IPS DF 6.9 (cell line): ENCODE measurements at regions not wholly inside any gene's neighbourhood (a gene's known extent, or its start where the extent isn't known, plus 50 kb on each side); places are given as distances from the start of the nearest gene placed in this dataset.

Experiments
- DNase-seq: peaks from one replicate; pipeline ENCODE4 v3.0.0-alpha.2; 2013; ENCODE audit warnings: low read depth, low spot score
- H3K27ac ChIP-seq: one replicate; pipeline ENCODE4 v1.5.1; 2013; ENCODE audit warnings: low read length, control low read depth
- H3K27me3 ChIP-seq: 2 replicates; pipeline ENCODE4 v1.6.1; 2013; ENCODE audit warnings: mild to moderate bottlenecking, low read length; ENCODE audit not compliant: control insufficient read depth, insufficient read depth
- H3K36me3 ChIP-seq: 2 replicates; pipeline ENCODE4 v1.6.1; 2013; ENCODE audit warnings: low read length; ENCODE audit not compliant: control insufficient read depth, insufficient read depth
- H3K4me1 ChIP-seq: 2 replicates; pipeline ENCODE4 v1.6.1; 2013; ENCODE audit warnings: low read length; ENCODE audit not compliant: control insufficient read depth, insufficient read depth
- H3K4me3 ChIP-seq: 2 replicates; pipeline ENCODE4 v1.5.1; 2013; ENCODE audit warnings: mild to moderate bottlenecking, low read length
- H3K9me3 ChIP-seq: 2 replicates; pipeline ENCODE4 v1.6.1; 2013; ENCODE audit warnings: low read length, inconsistent platforms; ENCODE audit not compliant: control insufficient read depth, insufficient read depth
- WGBS: extraction: QIAGEN DNeasy Blood & Tissue Kit; methylation state at CpG from one replicate; pipeline ENCODE4 v1.1.7; 2013; ENCODE audit warnings: mixed read lengths, missing lambda C conversion rate; ENCODE audit not compliant: insufficient read length, insufficient coverage; 5-methylcytosine and 5-hydroxymethylcytosine counted together

DNA sequence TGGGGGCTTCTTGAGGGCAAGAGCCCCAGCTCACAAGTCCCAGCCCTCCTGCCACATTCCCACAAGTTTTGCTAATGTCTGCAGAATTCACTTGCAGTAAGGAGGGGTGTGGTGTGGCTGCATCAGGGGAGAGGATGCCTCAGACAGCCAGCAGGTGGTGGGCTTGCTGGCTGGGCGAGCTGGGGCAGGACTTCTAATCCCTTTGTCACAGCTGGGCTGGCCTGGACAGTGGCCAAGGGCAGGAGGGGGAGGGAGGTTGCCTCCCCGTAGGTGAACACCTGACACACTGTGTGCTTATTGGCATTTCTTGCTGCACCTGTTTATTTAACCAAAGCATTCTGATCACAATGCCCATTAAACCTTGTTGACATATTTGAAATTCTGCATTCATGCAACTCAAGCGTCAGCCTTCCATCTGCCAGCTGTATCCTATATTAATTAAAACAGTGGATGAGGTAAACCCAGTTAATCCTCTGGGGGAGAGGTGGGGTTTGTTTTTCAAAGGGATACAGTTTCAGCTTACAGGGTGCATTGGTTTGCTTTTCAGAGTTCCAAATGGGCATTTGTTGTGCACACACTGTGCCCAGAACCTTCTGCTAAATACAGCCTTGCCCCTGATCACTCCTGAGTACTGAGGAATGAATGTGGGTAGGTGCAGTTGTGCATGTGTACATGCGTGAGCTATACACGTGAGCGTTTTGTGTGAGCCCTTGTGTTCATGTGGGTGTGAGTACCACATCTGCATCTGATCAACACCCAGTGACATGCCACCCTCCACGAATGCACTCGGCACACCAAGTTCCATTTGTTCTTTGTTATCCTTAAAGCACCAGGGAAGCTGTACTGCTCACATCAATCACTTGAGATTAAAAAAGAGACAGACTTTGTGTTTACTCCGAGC, 268.7 kb downstream of the XXYLT1 start:
- no peak overlapping the region for H3K27ac ChIP-seq
- WGBS, result no CpG with 5 or more reads among the region's 9 CpGs
- no peak overlapping the region for H3K4me3 ChIP-seq
- no peaks in the 10 kb centered on the region for H3K9me3 ChIP-seq
- DNase-seq, result no peak
- H3K4me1 ChIP-seq, result peaks cover 3% of the 10 kb centered on the region; the same call in 1 of the 2 replicates
- H3K36me3 ChIP-seq, result no peaks in the 10 kb centered on the region
- no peaks in the 10 kb centered on the region for H3K27me3 ChIP-seq

GRCh38 chr3:195003006-195003892, 267.7 kb downstream of the XXYLT1 start:
- peaks cover 3% of the 10 kb centered on the region; the same call in 1 of the 2 replicates for H3K4me1 ChIP-seq
- H3K36me3 ChIP-seq, result no peaks in the 10 kb centered on the region
- H3K27me3 ChIP-seq, result no peaks in the 10 kb centered on the region
- no peak for DNase-seq
- no peaks in the 10 kb centered on the region for H3K9me3 ChIP-seq
- H3K27ac ChIP-seq, result no peak overlapping the region
- no CpG with 5 or more reads among the region's 13 CpGs for WGBS
- H3K4me3 ChIP-seq, result no peak overlapping the region

GRCh38 chr3:195003893-195004289, 267.1 kb downstream of the XXYLT1 start:
- Histone ChIP-seq H3K36me3 (no peaks in the 10 kb centered on the region), H3K9me3 (no peaks in the 10 kb centered on the region), H3K27ac (no peak overlapping the region), H3K4me3 (no peak overlapping the region), H3K4me1 (peaks cover 3% of the 10 kb centered on the region; the same call in 1 of the 2 replicates), H3K27me3 (no peaks in the 10 kb centered on the region)
- no CpG with 5 or more reads among the region's 8 CpGs for WGBS
- no peak for DNase-seq

DNA sequence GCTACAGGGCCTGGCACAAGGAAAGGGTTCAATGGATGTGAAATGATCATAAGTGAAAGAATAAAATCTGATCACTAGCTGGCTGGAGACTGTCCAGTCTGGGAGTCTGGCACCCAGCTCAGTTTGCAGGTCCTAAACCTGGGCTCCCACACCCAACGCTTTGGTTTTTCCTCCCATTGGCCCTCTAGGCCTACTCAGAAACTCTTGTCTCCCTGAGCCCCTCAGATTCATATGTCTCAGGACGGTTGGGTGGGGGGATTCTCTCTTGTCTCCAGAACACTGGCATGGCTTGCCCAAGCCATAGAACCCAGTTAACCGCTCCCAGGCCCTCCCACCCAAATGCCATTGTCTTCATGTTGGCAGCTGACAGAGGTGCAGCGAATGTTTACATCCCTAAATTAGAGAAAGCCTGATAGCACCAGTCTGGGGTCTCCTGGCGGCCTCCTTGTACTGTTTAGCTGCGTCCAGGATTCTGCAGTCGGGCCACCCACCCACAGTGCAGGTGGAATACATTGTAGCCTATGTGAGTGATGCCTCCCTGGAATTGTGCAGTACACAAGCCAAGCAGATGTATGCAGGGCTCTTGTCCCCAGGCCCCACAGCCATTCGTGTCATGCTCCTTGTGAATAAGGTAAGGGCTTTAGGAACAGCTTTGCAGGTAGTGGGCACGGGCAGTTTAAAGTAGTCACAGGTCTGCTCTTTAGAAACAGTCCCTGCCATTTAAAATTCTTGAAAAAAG, 266.3 kb downstream of the XXYLT1 start:
- H3K4me3 ChIP-seq, result no peak overlapping the region
- no peaks in the 10 kb centered on the region for H3K36me3 ChIP-seq
- no peak overlapping the region for H3K27ac ChIP-seq
- H3K9me3 ChIP-seq, result no peaks in the 10 kb centered on the region
- WGBS, result no CpG with 5 or more reads among the region's 9 CpGs
- DNase-seq, result no peak
- H3K4me1 ChIP-seq, result peaks cover 3% of the 10 kb centered on the region; the same call in 1 of the 2 replicates
- no peaks in the 10 kb centered on the region for H3K27me3 ChIP-seq

- Histone ChIP-seq H3K9me3 (no peaks in the 10 kb centered on the region), H3K4me1 (peaks cover 3% of the 10 kb centered on the region; the same call in 1 of the 2 replicates), H3K36me3 (no peaks in the 10 kb centered on the region), H3K27ac (no peak overlapping the region), H3K27me3 (no peaks in the 10 kb centered on the region), H3K4me3 (no peak overlapping the region)
- WGBS, result no CpG with 5 or more reads among the region's 7 CpGs
- DNase-seq, result no peak
Observed at GRCh38 chr3:195005251-195005620, 265.7 kb downstream of the XXYLT1 start.

- Histone ChIP-seq H3K27me3 (no peaks in the 10 kb centered on the region), H3K9me3 (no peaks in the 10 kb centered on the region), H3K4me1 (peaks cover 3% of the 10 kb centered on the region; the same call in 1 of the 2 replicates), H3K36me3 (no peaks in the 10 kb centered on the region), H3K27ac (no peak overlapping the region), H3K4me3 (no peak overlapping the region)
- DNase-seq, result no peak
- WGBS, result no CpG with 5 or more reads among the region's 18 CpGs
Observed at GRCh38 chr3:195005759-195006510, 265.0 kb downstream of the XXYLT1 start.

DNA sequence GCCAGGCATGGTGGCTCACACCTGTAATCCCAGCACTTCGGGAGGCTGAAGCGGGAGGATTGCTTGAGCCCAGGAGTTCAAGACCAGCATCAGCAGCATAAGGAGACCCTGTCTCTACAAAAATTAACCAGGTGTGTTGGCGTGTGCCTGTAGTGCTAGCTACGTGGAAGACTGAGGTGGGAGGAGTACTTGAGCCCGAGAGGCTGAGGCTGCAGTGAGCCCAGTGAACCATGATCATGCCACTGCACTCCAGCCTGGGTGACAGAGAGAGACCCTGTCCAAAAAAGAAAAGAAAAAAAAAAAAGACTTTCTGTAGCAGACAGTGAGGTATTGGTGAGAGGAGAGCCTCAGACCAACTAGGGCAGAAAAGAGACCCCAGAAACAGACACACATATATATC, 263.8 kb downstream of the XXYLT1 start:
- H3K4me1 ChIP-seq, result peaks cover 3% of the 10 kb centered on the region; the same call in 1 of the 2 replicates
- no peaks in the 10 kb centered on the region for H3K36me3 ChIP-seq
- H3K9me3 ChIP-seq, result no peaks in the 10 kb centered on the region
- no peak for DNase-seq
- no peak overlapping the region for H3K27ac ChIP-seq
- WGBS, result no CpG with 5 or more reads among the region's 5 CpGs
- no peaks in the 10 kb centered on the region for H3K27me3 ChIP-seq
- H3K4me3 ChIP-seq, result no peak overlapping the region

GRCh38 chr3:195007766-195008165, 263.2 kb downstream of the XXYLT1 start:
- Histone ChIP-seq H3K36me3 (no peaks in the 10 kb centered on the region), H3K27ac (no peak overlapping the region), H3K4me3 (no peak overlapping the region), H3K9me3 (no peaks in the 10 kb centered on the region), H3K27me3 (no peaks in the 10 kb centered on the region), H3K4me1 (0 out of 2 replicates have a peak, but pooled peaks cover 1% of the 10 kb centered on the region)
- WGBS, result no CpG with 5 or more reads among the region's 4 CpGs
- no peak for DNase-seq

DNA sequence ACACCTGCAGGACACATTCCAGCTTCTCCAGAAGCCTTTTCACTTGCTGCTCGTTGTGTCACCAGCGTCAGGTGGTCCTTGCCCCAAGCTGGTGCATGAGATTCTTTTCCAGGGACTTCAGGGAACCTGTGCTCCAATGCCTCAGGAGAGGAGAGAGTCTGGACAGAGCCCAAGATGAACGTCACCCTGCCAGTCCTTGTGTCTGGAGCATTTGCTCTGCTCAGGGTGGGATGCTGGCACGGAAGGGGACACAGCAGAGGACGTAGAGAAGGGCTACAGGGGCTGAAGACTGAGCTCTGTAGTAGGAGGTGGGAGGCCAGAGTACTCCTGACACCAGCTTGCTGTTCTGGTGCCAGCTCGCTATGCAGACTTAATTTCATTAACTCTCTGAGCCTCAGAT, 262.1 kb downstream of the XXYLT1 start:
- no peaks in the 10 kb centered on the region for H3K36me3 ChIP-seq
- no peak for DNase-seq
- no peak overlapping the region for H3K4me3 ChIP-seq
- no CpG with 5 or more reads among the region's 6 CpGs for WGBS
- H3K9me3 ChIP-seq, result no peaks in the 10 kb centered on the region
- 0 out of 2 replicates have a peak, but pooled peaks cover 1% of the 10 kb centered on the region for H3K4me1 ChIP-seq
- no peaks in the 10 kb centered on the region for H3K27me3 ChIP-seq
- H3K27ac ChIP-seq, result no peak overlapping the region
